ENCODE measurements at regions not wholly inside any gene's neighbourhood (a gene's known extent, or its start where the extent isn't known, plus 50 kb on each side); places are given as distances from the start of the nearest gene placed in this dataset.

DNA sequence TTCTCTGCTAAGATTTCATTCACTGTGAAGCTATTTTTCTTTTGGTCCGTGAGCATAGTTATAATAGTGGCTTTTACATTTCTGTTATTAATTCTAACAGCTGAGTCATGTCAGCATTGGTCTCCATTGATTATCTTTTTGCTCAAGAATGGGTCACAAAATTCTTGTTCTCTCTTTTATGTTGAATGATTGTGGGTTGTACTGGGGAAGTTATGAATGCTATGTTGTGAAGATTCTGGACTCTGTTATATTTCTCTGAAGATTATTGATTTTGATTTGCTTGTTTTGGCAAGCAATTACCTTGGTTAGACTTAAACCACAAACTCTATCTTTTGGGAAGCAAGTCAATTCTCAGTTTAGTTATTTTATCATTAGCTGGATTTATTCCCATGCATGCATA lies 98.8 kb downstream of the IRX5 start:
- POLR2A ChIA-PET (ENCODE audit: unreplicated experiment), result no interaction called here
- intact Hi-C loops (cut with micrococcal nuclease; ENCODE audit: unreplicated experiment), result no loop called here

DNA sequence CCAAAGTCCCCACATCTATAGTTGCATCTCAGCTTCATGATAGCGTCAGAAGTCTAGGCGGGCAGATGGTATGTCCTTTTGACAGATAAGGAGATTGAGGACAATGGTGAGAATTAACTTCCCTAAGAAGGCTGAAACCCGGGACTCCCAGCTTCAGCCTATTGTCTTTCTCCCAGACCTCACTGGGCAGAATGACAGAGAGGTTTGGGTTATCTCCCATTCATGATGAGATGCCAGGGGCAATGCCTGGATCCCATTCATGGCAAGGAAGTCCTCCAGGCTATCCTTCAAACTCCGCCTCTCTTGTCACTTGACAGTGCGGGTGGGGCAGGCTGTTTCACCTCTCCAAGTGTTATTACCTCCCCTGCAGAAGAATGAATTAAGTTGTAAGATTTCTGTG lies 100.3 kb downstream of the IRX5 start:
- Histone ChIP-seq H2AFZ (no peak overlapping the region), H3K79me2 (ENCODE audit: low read depth) (no peaks in the 10 kb centered on the region), H3K27ac (no peak overlapping the region), H3K9me3 (ENCODE audit: insufficient read depth, low read depth) (no peaks in the 10 kb centered on the region), H4K20me1 (ENCODE audit: insufficient read depth) (no peaks in the 10 kb centered on the region), H3K36me3 (ENCODE audit: low read depth) (no peaks in the 10 kb centered on the region), H3K4me3 (no peak overlapping the region), H3K4me1 (replicated peaks; ENCODE audit: insufficient read depth) (no peaks in the 10 kb centered on the region), H3K9me2 (ENCODE audit: insufficient read depth) (no peaks in the 10 kb centered on the region), H3K4me2 (no peak overlapping the region), H3F3A (ENCODE audit: insufficient read depth, low read depth) (no peaks in the 10 kb centered on the region), H3K27me3 (ENCODE audit: insufficient read depth, low read depth) (no peaks in the 10 kb centered on the region)
- ChIA-PET POLR2A (ENCODE audit: unreplicated experiment) (no interaction called here), CTCF (no interaction called here)
- intact Hi-C loops (cut with micrococcal nuclease; ENCODE audit: unreplicated experiment), result no loop called here
- TF ChIP-seq EZH2 (IDR thresholded peaks at IDR 0.05; ENCODE audit: low read depth), result no peak
- DNase-seq, result no peak
- BruUV-seq (replicated peaks), result no TSS peak

More for the DNA sequence above, 98.8 kb downstream of the IRX5 start:
- BruUV-seq (replicated peaks), result no TSS peak
- TF ChIP-seq EZH2 (IDR thresholded peaks at IDR 0.05; ENCODE audit: low read depth), result no peak
- TF ChIP-seq, protein P1, sequence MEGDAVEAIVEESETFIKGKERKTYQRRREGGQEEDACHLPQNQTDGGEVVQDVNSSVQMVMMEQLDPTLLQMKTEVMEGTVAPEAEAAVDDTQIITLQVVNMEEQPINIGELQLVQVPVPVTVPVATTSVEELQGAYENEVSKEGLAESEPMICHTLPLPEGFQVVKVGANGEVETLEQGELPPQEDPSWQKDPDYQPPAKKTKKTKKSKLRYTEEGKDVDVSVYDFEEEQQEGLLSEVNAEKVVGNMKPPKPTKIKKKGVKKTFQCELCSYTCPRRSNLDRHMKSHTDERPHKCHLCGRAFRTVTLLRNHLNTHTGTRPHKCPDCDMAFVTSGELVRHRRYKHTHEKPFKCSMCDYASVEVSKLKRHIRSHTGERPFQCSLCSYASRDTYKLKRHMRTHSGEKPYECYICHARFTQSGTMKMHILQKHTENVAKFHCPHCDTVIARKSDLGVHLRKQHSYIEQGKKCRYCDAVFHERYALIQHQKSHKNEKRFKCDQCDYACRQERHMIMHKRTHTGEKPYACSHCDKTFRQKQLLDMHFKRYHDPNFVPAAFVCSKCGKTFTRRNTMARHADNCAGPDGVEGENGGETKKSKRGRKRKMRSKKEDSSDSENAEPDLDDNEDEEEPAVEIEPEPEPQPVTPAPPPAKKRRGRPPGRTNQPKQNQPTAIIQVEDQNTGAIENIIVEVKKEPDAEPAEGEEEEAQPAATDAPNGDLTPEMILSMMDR (conservative IDR thresholded peaks at IDR 0.05), result no peak
- Histone ChIP-seq H3K9me2 (ENCODE audit: insufficient read depth) (no peaks in the 10 kb centered on the region), H3K79me2 (ENCODE audit: low read depth) (no peaks in the 10 kb centered on the region), H3K27ac (no peak overlapping the region), H4K20me1 (ENCODE audit: insufficient read depth) (no peaks in the 10 kb centered on the region), H3K4me2 (no peak overlapping the region), H2AFZ (no peak overlapping the region), H3K27me3 (ENCODE audit: insufficient read depth, low read depth) (no peaks in the 10 kb centered on the region), H3K4me1 (replicated peaks; ENCODE audit: insufficient read depth) (no peaks in the 10 kb centered on the region), H3K36me3 (ENCODE audit: low read depth) (no peaks in the 10 kb centered on the region), H3F3A (ENCODE audit: insufficient read depth, low read depth) (no peaks in the 10 kb centered on the region), H3K4me3 (no peak overlapping the region), H3K9me3 (ENCODE audit: insufficient read depth, low read depth) (no peaks in the 10 kb centered on the region)
- DNase-seq, result no peak
- CTCF ChIA-PET, result no interaction called here

DNA sequence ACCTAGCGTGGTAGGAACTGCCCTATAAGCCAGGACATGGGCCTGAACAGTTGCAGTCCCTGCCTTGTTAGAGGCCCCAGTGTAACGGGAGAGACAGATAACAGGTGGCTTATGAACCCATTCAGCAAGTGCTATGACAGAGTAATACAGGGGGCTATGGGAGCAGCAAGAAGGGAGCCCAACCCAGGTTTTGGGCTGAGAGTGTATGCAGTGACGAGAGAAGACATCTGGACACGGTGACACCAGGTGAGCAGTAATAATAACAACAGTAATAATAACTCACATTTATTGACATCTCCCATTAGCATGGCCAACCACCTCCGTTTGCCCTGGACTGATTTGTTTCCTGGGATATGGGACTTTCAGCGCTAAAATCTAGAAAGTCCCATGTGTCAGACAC lies 100.8 kb downstream of the IRX5 start:
- Histone ChIP-seq H3K9me2 (ENCODE audit: insufficient read depth) (no peaks in the 10 kb centered on the region), H3K4me2 (no peak overlapping the region), H3K27ac (no peak overlapping the region), H3K79me2 (ENCODE audit: low read depth) (no peaks in the 10 kb centered on the region), H3K4me1 (replicated peaks; ENCODE audit: insufficient read depth) (no peaks in the 10 kb centered on the region), H3F3A (ENCODE audit: insufficient read depth, low read depth) (no peaks in the 10 kb centered on the region), H4K20me1 (ENCODE audit: insufficient read depth) (no peaks in the 10 kb centered on the region), H3K36me3 (ENCODE audit: low read depth) (no peaks in the 10 kb centered on the region), H3K27me3 (ENCODE audit: insufficient read depth, low read depth) (no peaks in the 10 kb centered on the region), H3K9me3 (ENCODE audit: insufficient read depth, low read depth) (no peaks in the 10 kb centered on the region), H3K4me3 (no peak overlapping the region), H2AFZ (no peak overlapping the region)
- no TSS peak for BruUV-seq (replicated peaks)
- ChIA-PET CTCF (no interaction called here), POLR2A (ENCODE audit: unreplicated experiment) (no interaction called here)
- intact Hi-C loops (cut with micrococcal nuclease; ENCODE audit: unreplicated experiment), result no loop called here
- no peak for TF ChIP-seq EZH2 (IDR thresholded peaks at IDR 0.05; ENCODE audit: low read depth)
- TF ChIP-seq, protein P1 (conservative IDR thresholded peaks at IDR 0.05), result no peak
- DNase-seq, result no peak
